ENCODE measurements at regions not wholly inside any gene's neighbourhood (a gene's known extent, or its start where the extent isn't known, plus 50 kb on each side); places are given as distances from the start of the nearest gene placed in this dataset.

- no peaks in the 10 kb centered on the region for H3K36me3 Mint-ChIP-seq (ENCODE audit: insufficient read depth, unreplicated experiment)
- Histone ChIP-seq H3K36me3 (ENCODE audit: control insufficient read depth, insufficient read depth, low read length) (no peaks in the 10 kb centered on the region), H3K9me3 (0 out of 2 replicates have a peak, but pooled peaks cover 5% of the 10 kb centered on the region), H3K4me3 (ENCODE audit: low read depth, low read length) (no peak overlapping the region), H3K27me3 (replicated peaks; ENCODE audit: control insufficient read depth, insufficient read depth, low read length) (no peaks in the 10 kb centered on the region; the same call in 1 of the 2 replicates), H3K4me1 (no peaks in the 10 kb centered on the region)
- no peak for TF ChIP-seq CTCF (IDR thresholded peaks at IDR 0.05; ENCODE audit: insufficient read depth in 1 of 2, low read depth in 1 of 2, low read length in 1 of 2, severe bottlenecking in 1 of 2, unreplicated experiment in 1 of 2)
- intact Hi-C loops (cut with micrococcal nuclease; ENCODE audit: unreplicated experiment): no loop called here
- no peak overlapping the region for H3K27ac Mint-ChIP-seq (ENCODE audit: unreplicated experiment)
- DNase-seq: no peak
- peaks cover 9% of the 10 kb centered on the region for H3K27me3 Mint-ChIP-seq (ENCODE audit: insufficient read depth, unreplicated experiment)
- H3K4me3 Mint-ChIP-seq (ENCODE audit: unreplicated experiment): no peak overlapping the region
- H3K4me1 Mint-ChIP-seq (ENCODE audit: low read depth, unreplicated experiment): no peaks in the 10 kb centered on the region
- CTCF ChIA-PET: no interaction called here
- POLR2A ChIA-PET: no interaction called here
- no peaks in the 10 kb centered on the region for H3K9me3 Mint-ChIP-seq (ENCODE audit: unreplicated experiment)
- BruUV-seq (replicated peaks): no TSS peak
Observed at GRCh38 chr10:10630782-10631181, 386.9 kb upstream of the CELF2 start.

- Mint-ChIP-seq H3K9me3 (ENCODE audit: unreplicated experiment) (no peaks in the 10 kb centered on the region), H3K27ac (ENCODE audit: unreplicated experiment) (no peak overlapping the region), H3K4me1 (ENCODE audit: low read depth, unreplicated experiment) (no peaks in the 10 kb centered on the region), H3K27me3 (ENCODE audit: insufficient read depth, unreplicated experiment) (peaks cover 14% of the 10 kb centered on the region), H3K36me3 (ENCODE audit: insufficient read depth, unreplicated experiment) (no peaks in the 10 kb centered on the region), H3K4me3 (ENCODE audit: unreplicated experiment) (no peak overlapping the region)
- Histone ChIP-seq H3K9me3 (no peaks in the 10 kb centered on the region), H3K4me3 (ENCODE audit: low read depth, low read length) (no peak overlapping the region), H3K27me3 (replicated peaks; ENCODE audit: control insufficient read depth, insufficient read depth, low read length) (no peaks in the 10 kb centered on the region), H3K4me1 (no peaks in the 10 kb centered on the region), H3K36me3 (ENCODE audit: control insufficient read depth, insufficient read depth, low read length) (no peaks in the 10 kb centered on the region)
- no peak for DNase-seq
- no peak for TF ChIP-seq CTCF (IDR thresholded peaks at IDR 0.05; ENCODE audit: insufficient read depth in 1 of 2, low read depth in 1 of 2, low read length in 1 of 2, severe bottlenecking in 1 of 2, unreplicated experiment in 1 of 2)
- CTCF ChIA-PET: no interaction called here
- intact Hi-C loops (cut with micrococcal nuclease; ENCODE audit: unreplicated experiment): no loop called here
- BruUV-seq (replicated peaks): no TSS peak
- POLR2A ChIA-PET: no interaction called here
Observed at GRCh38 chr10:10642189-10642588, 375.5 kb upstream of the CELF2 start.

- H3K36me3 ChIP-seq (ENCODE audit: control insufficient read depth, insufficient read depth, low read length): no peaks in the 10 kb centered on the region
- H3K27me3 ChIP-seq (replicated peaks; ENCODE audit: control insufficient read depth, insufficient read depth, low read length): no peaks in the 10 kb centered on the region
- H3K4me3 ChIP-seq (ENCODE audit: low read depth, low read length): no peak overlapping the region
- Mint-ChIP-seq H3K27me3 (ENCODE audit: insufficient read depth, unreplicated experiment) (peaks cover 16% of the 10 kb centered on the region), H3K36me3 (ENCODE audit: insufficient read depth, unreplicated experiment) (no peaks in the 10 kb centered on the region), H3K27ac (ENCODE audit: unreplicated experiment) (no peak overlapping the region), H3K9me3 (ENCODE audit: unreplicated experiment) (no peaks in the 10 kb centered on the region), H3K4me3 (ENCODE audit: unreplicated experiment) (no peak overlapping the region), H3K4me1 (ENCODE audit: low read depth, unreplicated experiment) (no peaks in the 10 kb centered on the region)
- no peaks in the 10 kb centered on the region for H3K9me3 ChIP-seq
- POLR2A ChIA-PET: no interaction called here
- H3K4me1 ChIP-seq: no peaks in the 10 kb centered on the region
- no TSS peak for BruUV-seq (replicated peaks)
- TF ChIP-seq CTCF (IDR thresholded peaks at IDR 0.05; ENCODE audit: insufficient read depth in 1 of 2, low read depth in 1 of 2, low read length in 1 of 2, severe bottlenecking in 1 of 2, unreplicated experiment in 1 of 2): no peak
- no peak for DNase-seq
- intact Hi-C loops (cut with micrococcal nuclease; ENCODE audit: unreplicated experiment): no loop called here
- CTCF ChIA-PET: no interaction called here
Observed at GRCh38 chr10:10642751-10643150, 374.9 kb upstream of the CELF2 start.
